ENCODE measurements at regions not wholly inside any gene's neighbourhood (a gene's known extent, or its start where the extent isn't known, plus 50 kb on each side); places are given as distances from the start of the nearest gene placed in this dataset.

GRCh38 chr2:120857422-120857821, 121.8 kb downstream of the GLI2 start:
- Mint-ChIP-seq H3K4me1 (peaks cover 18% of the 10 kb centered on the region), H3K9me3 (no peaks in the 10 kb centered on the region), H3K27ac (no peak overlapping the region), H3K4me3 (no peak overlapping the region), H3K36me3 (ENCODE audit: low read depth) (no peaks in the 10 kb centered on the region), H3K27me3 (ENCODE audit: insufficient read depth) (no peaks in the 10 kb centered on the region)
- Histone ChIP-seq H3K4me1 (ENCODE audit: control insufficient read depth, insufficient read depth, low read length) (no peaks in the 10 kb centered on the region), H3K27me3 (ENCODE audit: control insufficient read depth, insufficient read depth, low read length, poor library complexity, severe bottlenecking) (no peaks in the 10 kb centered on the region), H3K4me3 (ENCODE audit: low read length) (no peak overlapping the region), H3K27ac (ENCODE audit: low read depth, low read length) (no peak overlapping the region), H3K9ac (ENCODE audit: extremely low read depth, low read length, poor library complexity, severe bottlenecking) (no peak overlapping the region), H3K9me3 (ENCODE audit: control insufficient read depth, low read length) (no peaks in the 10 kb centered on the region), H3K36me3 (ENCODE audit: control insufficient read depth, insufficient read depth, low read length) (no peaks in the 10 kb centered on the region)
- DNase-seq: no peak
- WGBS, 2 experiments (ENCODE audit: insufficient coverage in 1 of 2, insufficient read length in 1 of 2): 97 to 100% methylated on average over 1 to 2 of the region's 4 CpGs
- TF ChIP-seq, protein P1, sequence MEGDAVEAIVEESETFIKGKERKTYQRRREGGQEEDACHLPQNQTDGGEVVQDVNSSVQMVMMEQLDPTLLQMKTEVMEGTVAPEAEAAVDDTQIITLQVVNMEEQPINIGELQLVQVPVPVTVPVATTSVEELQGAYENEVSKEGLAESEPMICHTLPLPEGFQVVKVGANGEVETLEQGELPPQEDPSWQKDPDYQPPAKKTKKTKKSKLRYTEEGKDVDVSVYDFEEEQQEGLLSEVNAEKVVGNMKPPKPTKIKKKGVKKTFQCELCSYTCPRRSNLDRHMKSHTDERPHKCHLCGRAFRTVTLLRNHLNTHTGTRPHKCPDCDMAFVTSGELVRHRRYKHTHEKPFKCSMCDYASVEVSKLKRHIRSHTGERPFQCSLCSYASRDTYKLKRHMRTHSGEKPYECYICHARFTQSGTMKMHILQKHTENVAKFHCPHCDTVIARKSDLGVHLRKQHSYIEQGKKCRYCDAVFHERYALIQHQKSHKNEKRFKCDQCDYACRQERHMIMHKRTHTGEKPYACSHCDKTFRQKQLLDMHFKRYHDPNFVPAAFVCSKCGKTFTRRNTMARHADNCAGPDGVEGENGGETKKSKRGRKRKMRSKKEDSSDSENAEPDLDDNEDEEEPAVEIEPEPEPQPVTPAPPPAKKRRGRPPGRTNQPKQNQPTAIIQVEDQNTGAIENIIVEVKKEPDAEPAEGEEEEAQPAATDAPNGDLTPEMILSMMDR (conservative IDR thresholded peaks at IDR 0.05): no peak

- Histone ChIP-seq H3K27me3 (ENCODE audit: control insufficient read depth, insufficient read depth, low read length, poor library complexity, severe bottlenecking) (no peaks in the 10 kb centered on the region), H3K4me1 (ENCODE audit: control insufficient read depth, insufficient read depth, low read length) (no peaks in the 10 kb centered on the region), H3K9me3 (ENCODE audit: control insufficient read depth, low read length) (no peaks in the 10 kb centered on the region), H3K4me3 (ENCODE audit: low read length) (no peak overlapping the region), H3K27ac (ENCODE audit: low read depth, low read length) (no peak overlapping the region), H3K9ac (ENCODE audit: extremely low read depth, low read length, poor library complexity, severe bottlenecking) (no peak overlapping the region), H3K36me3 (ENCODE audit: control insufficient read depth, insufficient read depth, low read length) (no peaks in the 10 kb centered on the region)
- Mint-ChIP-seq H3K9me3 (no peaks in the 10 kb centered on the region), H3K27ac (no peak overlapping the region), H3K4me1 (peaks cover 18% of the 10 kb centered on the region), H3K36me3 (ENCODE audit: low read depth) (no peaks in the 10 kb centered on the region), H3K27me3 (ENCODE audit: insufficient read depth) (no peaks in the 10 kb centered on the region), H3K4me3 (no peak overlapping the region)
- 88 to 95% methylated on average over 3 to 7 of the region's 7 CpGs for WGBS, 2 experiments (ENCODE audit: insufficient coverage in 1 of 2, insufficient read length in 1 of 2)
- no peak for DNase-seq
- TF ChIP-seq, protein P1 (conservative IDR thresholded peaks at IDR 0.05): no peak
Observed at GRCh38 chr2:120857931-120858330, 122.3 kb downstream of the GLI2 start.

DNA sequence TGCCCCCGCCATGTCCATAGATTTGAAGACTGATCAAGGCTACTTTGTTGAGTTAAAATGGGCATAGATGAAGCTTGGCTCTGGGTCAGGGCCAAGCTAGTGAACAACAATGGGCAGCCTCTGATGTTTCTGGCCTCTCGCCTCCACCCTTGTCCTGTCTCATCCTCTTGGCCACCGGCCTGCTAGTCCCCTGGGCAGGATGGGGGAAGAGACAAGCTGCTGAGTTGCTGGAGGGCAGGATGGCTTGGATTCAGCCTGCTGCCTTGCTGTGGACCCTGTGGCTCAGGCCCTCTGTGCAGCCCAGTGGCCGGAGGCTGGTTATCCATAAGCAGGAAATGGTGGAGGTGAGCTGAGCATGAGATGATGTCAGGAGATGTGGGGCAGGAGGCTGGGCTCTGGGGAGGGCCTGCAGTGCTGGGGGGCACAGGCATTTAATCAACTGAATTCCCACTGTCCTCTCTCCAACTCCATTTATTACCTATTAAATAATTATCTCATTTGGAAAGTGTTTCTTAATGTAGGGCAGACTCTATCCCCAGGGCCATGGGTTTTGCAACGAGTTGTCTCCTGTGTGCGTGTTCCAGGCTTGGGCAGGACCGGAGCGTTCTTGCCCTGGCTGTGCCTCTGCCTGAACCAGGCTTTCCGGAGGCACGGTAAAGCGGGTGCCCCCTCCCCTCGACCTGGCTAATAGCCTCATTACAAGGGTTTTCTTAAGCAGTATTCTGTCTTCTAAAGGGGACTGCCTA, 122.9 kb downstream of the GLI2 start:
- no peaks in the 10 kb centered on the region for H3K36me3 ChIP-seq (ENCODE audit: control insufficient read depth, insufficient read depth, low read length)
- H3K4me3 Mint-ChIP-seq: no peak overlapping the region
- H3K36me3 Mint-ChIP-seq (ENCODE audit: low read depth): no peaks in the 10 kb centered on the region
- H3K9me3 ChIP-seq (ENCODE audit: control insufficient read depth, low read length): no peaks in the 10 kb centered on the region
- H3K9me3 Mint-ChIP-seq: no peaks in the 10 kb centered on the region
- no peaks in the 10 kb centered on the region for H3K27me3 ChIP-seq (ENCODE audit: control insufficient read depth, insufficient read depth, low read length, poor library complexity, severe bottlenecking)
- TF ChIP-seq, protein P1 (conservative IDR thresholded peaks at IDR 0.05): no peak
- no peaks in the 10 kb centered on the region for H3K27me3 Mint-ChIP-seq (ENCODE audit: insufficient read depth)
- no peak overlapping the region for H3K9ac ChIP-seq (ENCODE audit: extremely low read depth, low read length, poor library complexity, severe bottlenecking)
- 73 to 80% methylated on average over 7 to 12 of the region's 12 CpGs for WGBS, 2 experiments (ENCODE audit: insufficient coverage in 1 of 2, insufficient read length in 1 of 2)
- H3K27ac Mint-ChIP-seq: peak overlapping the region; percentile 68
- peaks cover 18% of the 10 kb centered on the region for H3K4me1 Mint-ChIP-seq
- peak; percentile 54 for DNase-seq
- H3K4me3 ChIP-seq (ENCODE audit: low read length): no peak overlapping the region
- H3K27ac ChIP-seq (ENCODE audit: low read depth, low read length): peak overlapping the region; percentile 75
- no peaks in the 10 kb centered on the region for H3K4me1 ChIP-seq (ENCODE audit: control insufficient read depth, insufficient read depth, low read length)
